ENCODE measurements at regions not wholly inside any gene's neighbourhood (a gene's known extent, or its start where the extent isn't known, plus 50 kb on each side); places are given as distances from the start of the nearest gene placed in this dataset.
"Not testable (repeated sequence)": the region's sequence is repeated elsewhere in the genome, so short reads cannot be mapped to it uniquely, and the experiment has no call there.

DNA sequence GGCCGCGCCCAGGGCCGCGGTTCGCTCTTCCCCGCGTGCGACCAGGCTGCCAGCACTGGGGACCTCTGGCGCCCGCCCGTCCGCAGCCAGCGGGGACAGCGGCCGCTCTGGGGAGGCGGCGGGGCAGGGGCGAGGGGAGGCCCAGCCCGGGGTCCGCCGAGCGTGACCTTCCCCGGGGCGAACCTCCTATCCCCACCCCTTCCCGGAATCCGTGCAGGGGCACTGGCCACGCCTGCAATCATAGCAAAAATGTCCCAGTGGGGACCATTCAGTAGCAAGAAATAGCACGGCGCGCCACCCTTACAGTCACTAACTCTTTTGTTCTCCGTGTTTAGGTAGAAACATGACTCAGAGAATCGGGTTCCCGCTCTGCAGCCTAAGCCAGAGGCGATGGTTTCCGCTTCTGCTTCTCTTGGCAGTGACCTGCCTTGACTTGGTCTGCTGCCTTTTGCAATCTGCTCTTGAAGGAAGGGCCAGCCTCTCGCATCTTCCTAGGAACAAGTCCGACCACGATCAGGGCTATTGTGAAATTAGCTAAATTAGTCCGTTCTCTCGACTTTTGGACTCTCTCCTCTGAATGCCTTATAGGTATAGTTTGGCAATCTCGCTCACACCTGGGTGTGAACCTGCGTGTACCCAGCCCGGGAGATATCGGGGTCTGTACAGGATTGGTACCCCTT is 79.3 kb upstream of the ACBD5 start:
- TF ChIP-seq, protein P1, sequence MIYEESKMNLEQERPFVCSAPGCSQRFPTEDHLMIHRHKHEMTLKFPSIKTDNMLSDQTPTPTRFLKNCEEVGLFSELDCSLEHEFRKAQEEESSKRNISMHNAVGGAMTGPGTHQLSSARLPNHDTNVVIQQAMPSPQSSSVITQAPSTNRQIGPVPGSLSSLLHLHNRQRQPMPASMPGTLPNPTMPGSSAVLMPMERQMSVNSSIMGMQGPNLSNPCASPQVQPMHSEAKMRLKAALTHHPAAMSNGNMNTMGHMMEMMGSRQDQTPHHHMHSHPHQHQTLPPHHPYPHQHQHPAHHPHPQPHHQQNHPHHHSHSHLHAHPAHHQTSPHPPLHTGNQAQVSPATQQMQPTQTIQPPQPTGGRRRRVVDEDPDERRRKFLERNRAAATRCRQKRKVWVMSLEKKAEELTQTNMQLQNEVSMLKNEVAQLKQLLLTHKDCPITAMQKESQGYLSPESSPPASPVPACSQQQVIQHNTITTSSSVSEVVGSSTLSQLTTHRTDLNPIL (CRISPR knock-in tag; IDR thresholded peaks at IDR 0.05; ENCODE audit: low read depth), result no peak
- TF ChIP-seq TCF4 (CRISPR knock-in tag; IDR thresholded peaks at IDR 0.05; ENCODE audit: borderline replicate concordance) (no peak), OSR1 (CRISPR knock-in tag; IDR thresholded peaks at IDR 0.05) (no peak), GLIS3 (CRISPR knock-in tag; IDR thresholded peaks at IDR 0.05) (no peak), TOX (CRISPR knock-in tag; IDR thresholded peaks at IDR 0.05; ENCODE audit: borderline replicate concordance) (no peak), ZFP3 (CRISPR knock-in tag; IDR thresholded peaks at IDR 0.05) (no peak), SNAI2 (CRISPR knock-in tag; IDR thresholded peaks at IDR 0.05) (no peak), ZNF565 (CRISPR knock-in tag; conservative IDR thresholded peaks at IDR 0.05; ENCODE audit: low read depth) (no peak), ZC3H10 (CRISPR knock-in tag; IDR thresholded peaks at IDR 0.05) (no peak), ZNF70 (CRISPR knock-in tag; IDR thresholded peaks at IDR 0.05) (no peak), ARNTL (CRISPR knock-in tag; IDR thresholded peaks at IDR 0.05; ENCODE audit: borderline replicate concordance, low read depth) (no peak)
- no peak for ATAC-seq

DNA sequence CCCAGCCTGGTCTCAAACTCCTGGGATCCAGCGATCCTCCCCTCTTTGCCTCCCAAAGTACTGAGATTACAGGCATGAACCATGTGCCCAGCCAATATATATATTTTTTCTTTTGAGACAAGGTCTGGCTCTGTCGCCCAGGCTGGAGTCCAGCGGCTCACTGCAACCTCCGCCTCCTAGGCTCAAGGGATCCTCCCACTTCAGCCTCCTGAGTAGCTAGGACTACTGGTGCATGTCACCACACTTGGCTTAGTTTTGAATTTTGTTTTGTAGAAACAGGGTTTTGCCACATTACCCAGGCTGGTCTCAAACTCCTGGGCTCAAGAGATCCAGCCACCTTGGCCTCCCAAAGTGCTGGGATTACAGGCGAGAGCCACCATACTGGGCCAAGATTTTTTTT is 78.5 kb upstream of the ACBD5 start:
- not testable (repeated sequence) for ATAC-seq

- not testable (repeated sequence) for ATAC-seq
These were observed 74.5 kb upstream of the ACBD5 start for GRCh38 chr10:27315082-27315481.

DNA sequence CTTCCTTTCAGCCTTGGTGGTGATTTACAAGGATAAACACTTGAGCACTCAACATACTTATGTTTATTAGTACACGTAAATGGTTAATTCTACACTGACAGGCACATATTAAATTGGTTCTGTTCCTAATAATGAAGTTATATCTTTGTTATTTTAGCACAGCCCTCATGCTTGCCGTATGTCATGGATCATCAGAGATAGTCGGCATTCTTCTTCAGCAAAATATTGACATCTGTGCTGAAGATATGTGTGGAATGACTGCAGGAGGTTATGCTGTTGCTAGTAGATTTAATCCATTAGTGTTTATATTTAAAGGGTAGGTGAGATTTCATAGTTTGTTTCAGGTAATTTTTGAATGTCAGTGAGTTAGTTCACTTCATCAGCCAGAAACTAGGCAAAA is 73.0 kb upstream of the ACBD5 start:
- ATAC-seq, result not testable (repeated sequence)

DNA sequence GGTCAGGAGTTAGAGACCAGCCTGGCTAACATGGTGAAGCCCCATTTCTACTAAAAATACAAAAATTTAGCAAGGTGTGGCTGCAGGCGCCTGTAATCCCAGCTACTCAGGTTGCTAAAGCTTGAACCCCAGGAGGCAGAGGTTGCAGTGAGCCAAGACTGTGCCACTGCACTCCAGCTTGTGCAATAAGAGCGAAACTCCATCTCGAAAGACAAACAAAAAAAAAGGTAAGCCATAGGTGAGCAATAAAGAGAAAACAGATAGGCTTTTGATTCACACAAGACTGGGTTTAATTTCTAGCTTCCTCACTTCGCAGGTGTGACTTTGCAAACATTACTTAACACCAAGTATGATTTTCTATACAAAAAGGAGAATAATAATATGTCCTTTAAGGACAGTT is 72.3 kb upstream of the ACBD5 start:
- no peak for TF ChIP-seq SNAI2 (CRISPR knock-in tag; IDR thresholded peaks at IDR 0.05)
- no peak for TF ChIP-seq ISL1 (CRISPR knock-in tag; IDR thresholded peaks at IDR 0.05)
- no peak for TF ChIP-seq ZNF8 (CRISPR knock-in tag; IDR thresholded peaks at IDR 0.05)
- TF ChIP-seq, protein P1 (CRISPR knock-in tag; IDR thresholded peaks at IDR 0.05; ENCODE audit: low read depth), result no peak
- no peak for TF ChIP-seq ZFP30 (CRISPR knock-in tag; IDR thresholded peaks at IDR 0.05)
- TF ChIP-seq CSDC2 (CRISPR knock-in tag; IDR thresholded peaks at IDR 0.05), result no peak
- no peak for ATAC-seq

GRCh38 chr10:27311809-27312208 is 71.2 kb upstream of the ACBD5 start:
- ATAC-seq, result not testable (repeated sequence)

- ATAC-seq, result not testable (repeated sequence)
These were observed 57.9 kb upstream of the ACBD5 start for GRCh38 chr10:27298522-27298850.

DNA sequence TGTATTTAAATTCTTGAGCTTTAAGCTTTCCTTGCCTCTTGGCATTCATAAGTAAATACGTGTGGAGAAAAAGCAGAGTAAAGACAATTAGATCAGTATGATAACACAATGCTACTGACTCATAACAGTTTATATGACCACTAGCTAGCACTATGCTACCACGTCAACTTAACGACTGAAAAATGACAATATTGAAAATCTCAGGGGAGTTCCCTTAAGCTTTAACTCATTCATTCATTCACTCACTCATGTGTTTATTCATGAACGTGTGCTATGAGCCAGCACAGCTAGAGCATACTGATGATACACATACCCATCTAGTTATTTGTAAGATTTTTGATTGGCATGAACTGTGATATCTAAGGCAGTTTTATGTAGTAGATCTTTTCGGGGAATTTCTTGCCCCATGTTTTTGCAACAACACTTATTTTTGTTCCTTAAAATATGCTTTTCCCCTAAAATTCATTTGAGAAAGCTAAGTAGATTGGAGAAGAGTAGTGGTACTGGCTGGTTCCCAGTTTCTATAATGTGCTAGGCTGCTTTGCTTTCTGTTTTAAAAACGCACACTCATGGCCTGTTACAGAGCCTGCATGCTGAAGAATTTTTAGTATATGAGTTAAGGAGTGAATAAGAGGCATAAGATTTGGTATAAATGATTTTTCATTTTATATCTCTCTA is 57.4 kb upstream of the ACBD5 start:
- ATAC-seq, result no peak
- TF ChIP-seq TOX (CRISPR knock-in tag; IDR thresholded peaks at IDR 0.05; ENCODE audit: borderline replicate concordance), result no peak
- no peak for TF ChIP-seq ZNF565 (CRISPR knock-in tag; conservative IDR thresholded peaks at IDR 0.05; ENCODE audit: low read depth)
- no peak for TF ChIP-seq GLIS3 (CRISPR knock-in tag; IDR thresholded peaks at IDR 0.05)
- TF ChIP-seq, protein P2, sequence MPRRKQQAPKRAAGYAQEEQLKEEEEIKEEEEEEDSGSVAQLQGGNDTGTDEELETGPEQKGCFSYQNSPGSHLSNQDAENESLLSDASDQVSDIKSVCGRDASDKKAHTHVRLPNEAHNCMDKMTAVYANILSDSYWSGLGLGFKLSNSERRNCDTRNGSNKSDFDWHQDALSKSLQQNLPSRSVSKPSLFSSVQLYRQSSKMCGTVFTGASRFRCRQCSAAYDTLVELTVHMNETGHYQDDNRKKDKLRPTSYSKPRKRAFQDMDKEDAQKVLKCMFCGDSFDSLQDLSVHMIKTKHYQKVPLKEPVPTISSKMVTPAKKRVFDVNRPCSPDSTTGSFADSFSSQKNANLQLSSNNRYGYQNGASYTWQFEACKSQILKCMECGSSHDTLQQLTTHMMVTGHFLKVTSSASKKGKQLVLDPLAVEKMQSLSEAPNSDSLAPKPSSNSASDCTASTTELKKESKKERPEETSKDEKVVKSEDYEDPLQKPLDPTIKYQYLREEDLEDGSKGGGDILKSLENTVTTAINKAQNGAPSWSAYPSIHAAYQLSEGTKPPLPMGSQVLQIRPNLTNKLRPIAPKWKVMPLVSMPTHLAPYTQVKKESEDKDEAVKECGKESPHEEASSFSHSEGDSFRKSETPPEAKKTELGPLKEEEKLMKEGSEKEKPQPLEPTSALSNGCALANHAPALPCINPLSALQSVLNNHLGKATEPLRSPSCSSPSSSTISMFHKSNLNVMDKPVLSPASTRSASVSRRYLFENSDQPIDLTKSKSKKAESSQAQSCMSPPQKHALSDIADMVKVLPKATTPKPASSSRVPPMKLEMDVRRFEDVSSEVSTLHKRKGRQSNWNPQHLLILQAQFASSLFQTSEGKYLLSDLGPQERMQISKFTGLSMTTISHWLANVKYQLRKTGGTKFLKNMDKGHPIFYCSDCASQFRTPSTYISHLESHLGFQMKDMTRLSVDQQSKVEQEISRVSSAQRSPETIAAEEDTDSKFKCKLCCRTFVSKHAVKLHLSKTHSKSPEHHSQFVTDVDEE (CRISPR knock-in tag; IDR thresholded peaks at IDR 0.05), result no peak
- no peak for TF ChIP-seq ZNF8 (CRISPR knock-in tag; IDR thresholded peaks at IDR 0.05)
- no peak for TF ChIP-seq SNAI2 (CRISPR knock-in tag; IDR thresholded peaks at IDR 0.05)
- no peak for TF ChIP-seq ZFP3 (CRISPR knock-in tag; IDR thresholded peaks at IDR 0.05)
- TF ChIP-seq RARB (CRISPR knock-in tag; IDR thresholded peaks at IDR 0.05), result no peak
- TF ChIP-seq ZC3H10 (CRISPR knock-in tag; IDR thresholded peaks at IDR 0.05), result no peak
- no peak for TF ChIP-seq ISL1 (CRISPR knock-in tag; IDR thresholded peaks at IDR 0.05)
- TF ChIP-seq PATZ1 (CRISPR knock-in tag; IDR thresholded peaks at IDR 0.05; ENCODE audit: borderline replicate concordance), result no peak
- TF ChIP-seq CSDC2 (CRISPR knock-in tag; IDR thresholded peaks at IDR 0.05), result no peak
- TF ChIP-seq PPARA (CRISPR knock-in tag; IDR thresholded peaks at IDR 0.05; ENCODE audit: borderline replicate concordance), result no peak
- no peak for TF ChIP-seq ESRRG (CRISPR knock-in tag; IDR thresholded peaks at IDR 0.05)
- no peak for TF ChIP-seq ZFP30 (CRISPR knock-in tag; IDR thresholded peaks at IDR 0.05)
